ENCODE measurements at regions not wholly inside any gene's neighbourhood (a gene's known extent, or its start where the extent isn't known, plus 50 kb on each side); places are given as distances from the start of the nearest gene placed in this dataset.
"Not testable (repeated sequence)": the region's sequence is repeated elsewhere in the genome, so short reads cannot be mapped to it uniquely, and the experiment has no call there.

DNA sequence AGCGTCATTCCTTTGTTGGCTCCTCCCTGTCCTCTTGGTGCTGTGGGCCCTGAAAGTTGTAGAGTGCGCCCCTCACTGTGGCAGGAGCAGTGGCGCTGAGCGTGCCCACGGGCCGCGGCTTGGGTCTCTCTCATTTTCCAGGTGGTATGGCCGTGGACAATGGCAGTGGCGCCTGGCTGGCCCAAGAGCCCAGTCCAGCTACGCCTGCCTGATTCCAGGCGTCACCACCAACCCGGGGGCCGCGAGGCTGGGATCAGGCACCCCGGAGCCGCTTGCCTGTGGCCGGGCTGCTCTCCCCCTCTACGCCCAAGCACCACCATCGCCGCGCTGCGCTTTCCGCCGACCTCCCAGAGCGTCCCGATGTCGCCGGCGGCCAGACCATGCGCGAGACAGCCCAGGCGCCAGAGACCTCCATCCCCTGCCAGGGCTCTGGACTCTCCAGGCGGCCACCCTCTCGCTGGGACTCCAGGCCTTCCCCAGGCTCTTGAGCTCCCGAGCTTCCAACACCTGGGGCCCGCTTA, 1610.1 kb downstream of the SPATA31A7 start:
- Histone ChIP-seq H3K4me1 (ENCODE audit: insufficient read depth, low read length) (peaks cover 10% of the 10 kb centered on the region; the same call in 1 of the 2 replicates), H3K9ac (ENCODE audit: insufficient read depth, low read depth, low read length) (0 out of 2 replicates have a peak overlapping the region, but pooled peaks have one; percentile 29), H3K4me3 (replicated peaks in 1 of 3; ENCODE audit: insufficient read depth in 1 of 3, low read depth in 2 of 3, low read length in 3 of 3) (peak overlapping the region; percentile 23 to 51 (median 49); a peak in 3 of 6 replicates), H3K4me2 (ENCODE audit: low read depth, low read length) (peak overlapping the region; percentile 53)
- CTCF ChIA-PET (ENCODE audit: low intra/inter-chr PET ratio, low total read pairs); H3K27me3 ChIP-seq (ENCODE audit: control insufficient read depth in 1 of 2, insufficient read depth in 2 of 2, low read length in 2 of 2); H3K27ac ChIP-seq (ENCODE audit: extremely low read length, insufficient read depth, low read length); FAIRE-seq; intact Hi-C loops (cut with micrococcal nuclease; ENCODE audit: unreplicated experiment); BruUV-seq (replicated peaks); DNase-seq (ENCODE audit: low spot score); H3K36me3 ChIP-seq (replicated peaks in 1 of 2; ENCODE audit: control insufficient read depth in 1 of 2, insufficient read depth in 2 of 2, low read length in 2 of 2); in situ Hi-C loops (cut with HindIII; ENCODE audit: extremely low pct_ligation_motif_present, low pct_unique_long_range_greater_than_20kb); H3K79me2 ChIP-seq (ENCODE audit: insufficient read depth, low read length); H3K9me3 ChIP-seq (ENCODE audit: low read length); H2AFZ ChIP-seq (ENCODE audit: low read length); H4K20me1 ChIP-seq (ENCODE audit: insufficient read depth, low read length): not testable (repeated sequence)
- WGBS (ENCODE audit: low lambda C conversion rate): 52% methylated on average over 27 of the region's 36 CpGs
- POLR2A ChIA-PET: interaction anchor here (2.2 kb wide), 1 partner anchor 1018 kb away, joined by 5 read pairs; no protein-coding TSS in a partner anchor
- ATAC-seq: peak; percentile 24
- TF ChIP-seq RBFOX2 (IDR thresholded peaks at IDR 0.05; ENCODE audit: low read depth, low read length) (peak; percentile 61), ZFY (CRISPR knock-in tag; IDR thresholded peaks at IDR 0.05) (peak; percentile 48), ZFX (CRISPR knock-in tag; IDR thresholded peaks at IDR 0.05; ENCODE audit: low read depth) (0 out of 2 replicates have a peak, but pooled peaks have one; percentile 18), RXRA (CRISPR knock-in tag; IDR thresholded peaks at IDR 0.05) (0 out of 2 replicates have a peak, but pooled peaks have one; percentile 19), ZMYM4 (CRISPR knock-in tag; IDR thresholded peaks at IDR 0.05) (peak; percentile 10; the same call in 1 of the 2 replicates), HOXA3 (CRISPR knock-in tag; IDR thresholded peaks at IDR 0.05) (peak; percentile 36; the same call in 1 of the 2 replicates), HNRNPLL (IDR thresholded peaks at IDR 0.05; ENCODE audit: low read depth, low read length, poor library complexity, severe bottlenecking) (peak; percentile 23), PHF20 (CRISPR knock-in tag; IDR thresholded peaks at IDR 0.05) (0 out of 2 replicates have a peak, but pooled peaks have one; percentile 26), ZNF777 (CRISPR knock-in tag; IDR thresholded peaks at IDR 0.05) (0 out of 2 replicates have a peak, but pooled peaks have one; percentile 27), ZNF687 (CRISPR knock-in tag; IDR thresholded peaks at IDR 0.05) (peak; percentile 66; the same call in 1 of the 2 replicates), TAF1 (CRISPR knock-in tag; IDR thresholded peaks at IDR 0.05) (peak; percentile 22; the same call in 1 of the 2 replicates), DNMT1 (CRISPR knock-in tag; IDR thresholded peaks at IDR 0.05) (0 out of 2 replicates have a peak, but pooled peaks have one; percentile 21)
- TF ChIP-seq, protein P1, sequence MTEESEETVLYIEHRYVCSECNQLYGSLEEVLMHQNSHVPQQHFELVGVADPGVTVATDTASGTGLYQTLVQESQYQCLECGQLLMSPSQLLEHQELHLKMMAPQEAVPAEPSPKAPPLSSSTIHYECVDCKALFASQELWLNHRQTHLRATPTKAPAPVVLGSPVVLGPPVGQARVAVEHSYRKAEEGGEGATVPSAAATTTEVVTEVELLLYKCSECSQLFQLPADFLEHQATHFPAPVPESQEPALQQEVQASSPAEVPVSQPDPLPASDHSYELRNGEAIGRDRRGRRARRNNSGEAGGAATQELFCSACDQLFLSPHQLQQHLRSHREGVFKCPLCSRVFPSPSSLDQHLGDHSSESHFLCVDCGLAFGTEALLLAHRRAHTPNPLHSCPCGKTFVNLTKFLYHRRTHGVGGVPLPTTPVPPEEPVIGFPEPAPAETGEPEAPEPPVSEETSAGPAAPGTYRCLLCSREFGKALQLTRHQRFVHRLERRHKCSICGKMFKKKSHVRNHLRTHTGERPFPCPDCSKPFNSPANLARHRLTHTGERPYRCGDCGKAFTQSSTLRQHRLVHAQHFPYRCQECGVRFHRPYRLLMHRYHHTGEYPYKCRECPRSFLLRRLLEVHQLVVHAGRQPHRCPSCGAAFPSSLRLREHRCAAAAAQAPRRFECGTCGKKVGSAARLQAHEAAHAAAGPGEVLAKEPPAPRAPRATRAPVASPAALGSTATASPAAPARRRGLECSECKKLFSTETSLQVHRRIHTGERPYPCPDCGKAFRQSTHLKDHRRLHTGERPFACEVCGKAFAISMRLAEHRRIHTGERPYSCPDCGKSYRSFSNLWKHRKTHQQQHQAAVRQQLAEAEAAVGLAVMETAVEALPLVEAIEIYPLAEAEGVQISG (CRISPR knock-in tag; IDR thresholded peaks at IDR 0.05): peak; percentile 93
- TF ChIP-seq, protein P2, sequence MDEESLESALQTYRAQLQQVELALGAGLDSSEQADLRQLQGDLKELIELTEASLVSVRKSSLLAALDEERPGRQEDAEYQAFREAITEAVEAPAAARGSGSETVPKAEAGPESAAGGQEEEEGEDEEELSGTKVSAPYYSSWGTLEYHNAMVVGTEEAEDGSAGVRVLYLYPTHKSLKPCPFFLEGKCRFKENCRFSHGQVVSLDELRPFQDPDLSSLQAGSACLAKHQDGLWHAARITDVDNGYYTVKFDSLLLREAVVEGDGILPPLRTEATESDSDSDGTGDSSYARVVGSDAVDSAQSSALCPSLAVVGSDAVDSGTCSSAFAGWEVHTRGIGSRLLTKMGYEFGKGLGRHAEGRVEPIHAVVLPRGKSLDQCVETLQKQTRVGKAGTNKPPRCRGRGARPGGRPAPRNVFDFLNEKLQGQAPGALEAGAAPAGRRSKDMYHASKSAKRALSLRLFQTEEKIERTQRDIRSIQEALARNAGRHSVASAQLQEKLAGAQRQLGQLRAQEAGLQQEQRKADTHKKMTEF (CRISPR knock-in tag; IDR thresholded peaks at IDR 0.05): peak; percentile 15; the same call in 1 of the 2 replicates

All from HepG2 (cell line).